ENCODE measurements at regions not wholly inside any gene's neighbourhood (a gene's known extent, or its start where the extent isn't known, plus 50 kb on each side); places are given as distances from the start of the nearest gene placed in this dataset.
"Not testable (repeated sequence)": the region's sequence is repeated elsewhere in the genome, so short reads cannot be mapped to it uniquely, and the experiment has no call there.

DNA sequence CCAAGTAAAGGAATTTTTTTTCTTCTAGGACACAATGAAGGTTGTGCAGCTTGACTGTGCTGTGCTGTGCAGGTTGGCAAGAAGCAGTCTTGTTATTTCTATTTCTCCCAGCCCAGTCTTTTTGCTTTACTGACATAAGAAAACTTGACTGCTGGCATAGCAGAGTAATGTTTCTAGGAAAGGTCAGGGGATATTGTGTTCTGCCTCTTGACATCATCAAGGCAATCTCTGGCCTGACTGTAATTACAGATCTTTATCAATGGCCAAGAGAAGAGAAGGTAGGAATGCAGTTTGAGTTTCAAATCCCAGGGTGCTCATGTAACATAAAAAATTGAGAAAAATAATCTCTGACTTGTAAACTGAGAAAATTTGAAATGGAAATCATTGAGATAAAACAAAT is 226.3 kb upstream of the ADGRL4 start:
- H3K4ac ChIP-seq (ENCODE audit: low read depth in 1 of 2, low read length in 2 of 2): no peak overlapping the region
- H3K79me1 ChIP-seq (replicated peaks; ENCODE audit: low read length, poor library complexity, severe bottlenecking): no peaks in the 10 kb centered on the region
- no peak overlapping the region for H2AK5ac ChIP-seq (ENCODE audit: low read length, severe bottlenecking)
- no peak overlapping the region for H2AFZ ChIP-seq (ENCODE audit: low read depth, low read length)
- no peak overlapping the region for H4K8ac ChIP-seq (ENCODE audit: low read length)
- H3K4me1 ChIP-seq (ENCODE audit: control insufficient read depth, insufficient read depth, low read depth, low read length): peaks cover 2% of the 10 kb centered on the region
- H3K18ac ChIP-seq (ENCODE audit: low read depth in 1 of 2, low read length in 2 of 2): no peak overlapping the region
- no peak overlapping the region for H3K27ac ChIP-seq (ENCODE audit: low read length, poor library complexity, severe bottlenecking)
- H3K36me3 ChIP-seq (ENCODE audit: control insufficient read depth in 1 of 2, insufficient read depth in 2 of 2, low read depth in 1 of 2, low read length in 2 of 2): no peaks in the 10 kb centered on the region
- no peak overlapping the region for H3K23ac ChIP-seq (ENCODE audit: low read length in 2 of 2)
- no peak for DNase-seq
- no peaks in the 10 kb centered on the region for H3K27me3 ChIP-seq (ENCODE audit: control insufficient read depth in 1 of 2, insufficient read depth in 1 of 2, low read length in 2 of 2)
- H3K14ac ChIP-seq (ENCODE audit: low read length in 2 of 2): no peak overlapping the region
- H2BK5ac ChIP-seq (ENCODE audit: low read depth, low read length, poor library complexity, severe bottlenecking): no peak overlapping the region
- no peak overlapping the region for H2BK12ac ChIP-seq (ENCODE audit: low read length in 2 of 2)
- H4K91ac ChIP-seq (ENCODE audit: low read length): no peak overlapping the region
- H3K9ac ChIP-seq (ENCODE audit: low read length): no peak overlapping the region
- H3K4me3 ChIP-seq (ENCODE audit: insufficient read depth in 1 of 2, low read depth in 1 of 2, low read length in 2 of 2): no peak overlapping the region
- H2BK120ac ChIP-seq (ENCODE audit: low read depth, low read length): no peak overlapping the region
- H3K9me3 ChIP-seq (ENCODE audit: control insufficient read depth, low read length): no peaks in the 10 kb centered on the region
- H2BK15ac ChIP-seq (ENCODE audit: low read depth, poor library complexity, severe bottlenecking): no peak overlapping the region
- H3K4me2 ChIP-seq (ENCODE audit: low read length, poor library complexity, severe bottlenecking): no peak overlapping the region

DNA sequence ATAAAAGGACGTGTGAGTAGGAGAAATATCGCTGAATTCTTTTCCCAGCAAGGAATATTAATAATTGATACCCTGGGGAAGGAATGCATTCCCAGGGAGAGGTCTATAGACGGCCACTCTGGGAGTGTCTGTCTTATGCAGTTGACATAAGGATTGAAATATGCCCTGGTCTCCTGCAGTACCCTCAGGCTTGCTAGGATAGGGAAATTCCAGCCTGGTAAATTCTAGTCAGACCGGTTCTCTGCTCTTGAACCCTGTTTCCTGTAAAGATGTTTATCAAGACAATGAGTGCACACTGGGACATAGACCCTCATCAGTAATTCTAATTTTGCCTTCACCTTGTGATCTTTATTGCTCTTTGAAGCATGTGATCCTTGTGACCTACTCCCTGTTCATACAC is 224.2 kb upstream of the ADGRL4 start:
- not testable (repeated sequence) for H3K4me2 ChIP-seq (ENCODE audit: low read length, poor library complexity, severe bottlenecking); H3K4ac ChIP-seq (ENCODE audit: low read depth in 1 of 2, low read length in 2 of 2); H2BK120ac ChIP-seq (ENCODE audit: low read depth, low read length); H3K9ac ChIP-seq (ENCODE audit: low read length); H3K4me3 ChIP-seq (ENCODE audit: insufficient read depth in 1 of 2, low read depth in 1 of 2, low read length in 2 of 2); H2BK15ac ChIP-seq (ENCODE audit: low read depth, poor library complexity, severe bottlenecking); H2AFZ ChIP-seq (ENCODE audit: low read depth, low read length); H2AK5ac ChIP-seq (ENCODE audit: low read length, severe bottlenecking); H3K14ac ChIP-seq (ENCODE audit: low read length in 2 of 2); H3K23ac ChIP-seq (ENCODE audit: low read length in 2 of 2); H2BK5ac ChIP-seq (ENCODE audit: low read depth, low read length, poor library complexity, severe bottlenecking); H3K36me3 ChIP-seq (ENCODE audit: control insufficient read depth in 1 of 2, insufficient read depth in 2 of 2, low read depth in 1 of 2, low read length in 2 of 2); H4K91ac ChIP-seq (ENCODE audit: low read length); H3K4me1 ChIP-seq (ENCODE audit: control insufficient read depth, insufficient read depth, low read depth, low read length); H3K27me3 ChIP-seq (ENCODE audit: control insufficient read depth in 1 of 2, insufficient read depth in 1 of 2, low read length in 2 of 2); H2BK12ac ChIP-seq (ENCODE audit: low read length in 2 of 2); H3K18ac ChIP-seq (ENCODE audit: low read depth in 1 of 2, low read length in 2 of 2); H3K79me1 ChIP-seq (replicated peaks; ENCODE audit: low read length, poor library complexity, severe bottlenecking); DNase-seq; H3K9me3 ChIP-seq (ENCODE audit: control insufficient read depth, low read length); H4K8ac ChIP-seq (ENCODE audit: low read length); H3K27ac ChIP-seq (ENCODE audit: low read length, poor library complexity, severe bottlenecking)
- 79% methylated on average over 4 of the region's 4 CpGs for WGBS

DNA sequence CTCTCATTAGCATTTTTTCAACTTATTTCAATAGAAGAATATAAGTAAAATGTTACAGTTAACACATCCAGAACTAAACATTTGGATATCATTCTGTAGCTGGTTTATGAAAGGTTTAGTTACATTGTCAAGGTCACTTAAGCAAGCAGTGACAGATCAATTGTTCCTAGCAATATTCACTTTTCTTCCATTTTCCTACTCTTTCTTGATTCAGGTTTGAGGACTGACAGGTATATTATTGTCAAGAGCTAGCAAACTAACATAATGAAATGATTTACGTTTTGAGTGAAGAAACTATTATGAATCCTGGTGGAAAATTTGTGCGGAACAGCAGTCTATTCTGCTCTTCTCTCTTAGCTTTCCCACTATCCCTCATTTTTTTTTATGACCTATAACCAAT is 220.4 kb upstream of the ADGRL4 start:
- Histone ChIP-seq H3K4me2 (ENCODE audit: low read length, poor library complexity, severe bottlenecking) (no peak overlapping the region), H3K79me1 (replicated peaks; ENCODE audit: low read length, poor library complexity, severe bottlenecking) (no peaks in the 10 kb centered on the region), H2AFZ (ENCODE audit: low read depth, low read length) (no peak overlapping the region), H2BK120ac (ENCODE audit: low read depth, low read length) (no peak overlapping the region), H3K18ac (ENCODE audit: low read depth in 1 of 2, low read length in 2 of 2) (no peak overlapping the region), H3K14ac (ENCODE audit: low read length in 2 of 2) (no peak overlapping the region), H3K36me3 (ENCODE audit: control insufficient read depth in 1 of 2, insufficient read depth in 2 of 2, low read depth in 1 of 2, low read length in 2 of 2) (no peaks in the 10 kb centered on the region), H3K4me1 (ENCODE audit: control insufficient read depth, insufficient read depth, low read depth, low read length) (peaks cover 2% of the 10 kb centered on the region), H4K91ac (ENCODE audit: low read length) (no peak overlapping the region), H2BK5ac (ENCODE audit: low read depth, low read length, poor library complexity, severe bottlenecking) (no peak overlapping the region), H3K4me3 (ENCODE audit: insufficient read depth in 1 of 2, low read depth in 1 of 2, low read length in 2 of 2) (no peak overlapping the region), H3K9ac (ENCODE audit: low read length) (no peak overlapping the region), H4K8ac (ENCODE audit: low read length) (no peak overlapping the region), H2AK5ac (ENCODE audit: low read length, severe bottlenecking) (no peak overlapping the region), H2BK15ac (ENCODE audit: low read depth, poor library complexity, severe bottlenecking) (no peak overlapping the region), H3K27me3 (ENCODE audit: control insufficient read depth in 1 of 2, insufficient read depth in 1 of 2, low read length in 2 of 2) (no peaks in the 10 kb centered on the region), H2BK12ac (ENCODE audit: low read length in 2 of 2) (no peak overlapping the region), H3K27ac (ENCODE audit: low read length, poor library complexity, severe bottlenecking) (no peak overlapping the region), H3K4ac (ENCODE audit: low read depth in 1 of 2, low read length in 2 of 2) (no peak overlapping the region), H3K9me3 (ENCODE audit: control insufficient read depth, low read length) (no peaks in the 10 kb centered on the region), H3K23ac (ENCODE audit: low read length in 2 of 2) (no peak overlapping the region)
- 93% methylated on average over 2 of the region's 2 CpGs for WGBS
- no peak for DNase-seq

DNA sequence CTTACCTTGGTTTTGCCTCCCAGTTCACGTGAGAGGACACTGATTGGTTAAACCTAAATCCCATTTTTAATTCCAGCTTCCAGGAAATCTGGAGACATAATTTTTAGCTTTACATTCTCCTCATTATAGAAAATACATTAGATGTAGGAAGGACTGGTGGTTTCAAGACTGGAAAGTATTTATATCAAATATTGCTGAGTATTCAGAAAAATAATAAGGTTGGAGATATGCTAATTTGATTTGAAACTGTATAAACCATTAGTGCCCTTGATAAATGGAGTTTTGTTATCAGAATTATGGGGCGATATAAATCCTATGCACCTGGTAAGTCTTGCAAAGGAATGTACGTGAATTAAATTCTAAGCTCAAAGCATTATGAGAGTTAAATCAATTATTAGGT is 218.0 kb upstream of the ADGRL4 start:
- WGBS: 92% methylated on average over 3 of the region's 3 CpGs
- H3K4me1 ChIP-seq (ENCODE audit: control insufficient read depth, insufficient read depth, low read depth, low read length): peaks cover 2% of the 10 kb centered on the region
- no peak overlapping the region for H3K23ac ChIP-seq (ENCODE audit: low read length in 2 of 2)

More for the DNA sequence above, 218.0 kb upstream of the ADGRL4 start:
- Histone ChIP-seq H3K27me3 (ENCODE audit: control insufficient read depth in 1 of 2, insufficient read depth in 1 of 2, low read length in 2 of 2) (no peaks in the 10 kb centered on the region), H3K27ac (ENCODE audit: low read length, poor library complexity, severe bottlenecking) (no peak overlapping the region), H3K79me1 (replicated peaks; ENCODE audit: low read length, poor library complexity, severe bottlenecking) (no peaks in the 10 kb centered on the region), H2BK5ac (ENCODE audit: low read depth, low read length, poor library complexity, severe bottlenecking) (no peak overlapping the region), H3K14ac (ENCODE audit: low read length in 2 of 2) (no peak overlapping the region), H3K36me3 (ENCODE audit: control insufficient read depth in 1 of 2, insufficient read depth in 2 of 2, low read depth in 1 of 2, low read length in 2 of 2) (peaks cover 0 to 2% of the 10 kb centered on the region in 2 experiments), H2BK15ac (ENCODE audit: low read depth, poor library complexity, severe bottlenecking) (no peak overlapping the region), H3K9ac (ENCODE audit: low read length) (no peak overlapping the region), H4K91ac (ENCODE audit: low read length) (no peak overlapping the region), H3K18ac (ENCODE audit: low read depth in 1 of 2, low read length in 2 of 2) (no peak overlapping the region), H3K4me2 (ENCODE audit: low read length, poor library complexity, severe bottlenecking) (no peak overlapping the region), H3K4ac (ENCODE audit: low read depth in 1 of 2, low read length in 2 of 2) (no peak overlapping the region), H2AFZ (ENCODE audit: low read depth, low read length) (no peak overlapping the region), H4K8ac (ENCODE audit: low read length) (no peak overlapping the region), H2BK120ac (ENCODE audit: low read depth, low read length) (no peak overlapping the region), H3K9me3 (ENCODE audit: control insufficient read depth, low read length) (peaks cover 8% of the 10 kb centered on the region), H3K4me3 (ENCODE audit: insufficient read depth in 1 of 2, low read depth in 1 of 2, low read length in 2 of 2) (no peak overlapping the region), H2BK12ac (ENCODE audit: low read length in 2 of 2) (no peak overlapping the region), H2AK5ac (ENCODE audit: low read length, severe bottlenecking) (no peak overlapping the region)
- DNase-seq: no peak

All from mesenchymal stem cell (in vitro differentiated cells and primary cell).